GM20000 (cell line): ENCODE measurements at regions not wholly inside any gene's neighbourhood (a gene's known extent, or its start where the extent isn't known, plus 50 kb on each side); places are given as distances from the start of the nearest gene placed in this dataset.

Source experiments
- DNase-seq: peaks from one replicate; pipeline ENCODE4 v3.0.0; 2012; ENCODE audit warnings: low spot score
- CTCF ChIP-seq: IDR thresholded peaks from 2 replicates; pipeline ENCODE4 v1.5.1; 2012; ENCODE audit warnings: mild to moderate bottlenecking, control low read depth; ENCODE audit errors: extremely low read depth, missing control alignments

- no peak for TF ChIP-seq CTCF
- DNase-seq = no peak
These were observed 56.8 kb downstream of the IZUMO3 start for GRCh38 chr9:24488896-24489295.

GRCh38 chr9:24487946-24488345 lies 57.8 kb downstream of the IZUMO3 start:
- no peak for DNase-seq
- TF ChIP-seq CTCF = no peak

- no peak for DNase-seq
- no peak for TF ChIP-seq CTCF
These were observed 58.3 kb downstream of the IZUMO3 start for GRCh38 chr9:24487250-24487861.

GRCh38 chr9:24479361-24480059 lies 66.2 kb downstream of the IZUMO3 start:
- no peak for DNase-seq
- no peak for TF ChIP-seq CTCF

- no peak for TF ChIP-seq CTCF
- DNase-seq = no peak
These were observed 81.3 kb downstream of the IZUMO3 start for GRCh38 chr9:24464319-24464951.

- TF ChIP-seq CTCF = no peak
- DNase-seq = no peak
These were observed 82.7 kb downstream of the IZUMO3 start for GRCh38 chr9:24462951-24463350.

- TF ChIP-seq CTCF = no peak
- DNase-seq = no peak
These were observed 84.9 kb downstream of the IZUMO3 start for GRCh38 chr9:24460781-24461180.
